HG02623 (cell line): ENCODE measurements at regions not wholly inside any gene's neighbourhood (a gene's known extent, or its start where the extent isn't known, plus 50 kb on each side); places are given as distances from the start of the nearest gene placed in this dataset.
"Not testable (repeated sequence)": the region's sequence is repeated elsewhere in the genome, so short reads cannot be mapped to it uniquely, and the experiment has no call there.

Source experiments
- ATAC-seq: cut with Tn5 transposase; IDR thresholded peaks from one replicate; pipeline ENCODE4 v1.9.1; 2021; ENCODE audit warnings: moderate library complexity; ENCODE audit not compliant: unreplicated experiment

- no peak for ATAC-seq
Observed at GRCh38 chr4:4668355-4669210, 126.7 kb upstream of the STX18 start.

GRCh38 chr4:4667622-4668081 lies 125.8 kb upstream of the STX18 start:
- ATAC-seq = no peak

GRCh38 chr4:4666693-4667621 lies 125.1 kb upstream of the STX18 start:
- ATAC-seq = no peak

- ATAC-seq = no peak
Observed at GRCh38 chr4:4666187-4666586, 124.3 kb upstream of the STX18 start.

GRCh38 chr4:4664234-4664633 lies 122.4 kb upstream of the STX18 start:
- ATAC-seq = no peak

GRCh38 chr4:4663028-4663427 lies 121.2 kb upstream of the STX18 start:
- ATAC-seq = no peak

- ATAC-seq = no peak
Observed at GRCh38 chr4:4662230-4662629, 120.4 kb upstream of the STX18 start.

- ATAC-seq = no peak
Observed at GRCh38 chr4:4659871-4660651, 118.2 kb upstream of the STX18 start.

- ATAC-seq = no peak
Observed at GRCh38 chr4:4658052-4658451, 116.2 kb upstream of the STX18 start.

- no peak for ATAC-seq
Observed at GRCh38 chr4:4656977-4657376, 115.1 kb upstream of the STX18 start.

- no peak for ATAC-seq
Observed at GRCh38 chr4:4655901-4656300, 114.1 kb upstream of the STX18 start.

GRCh38 chr4:4655011-4655410 lies 113.2 kb upstream of the STX18 start:
- no peak for ATAC-seq

GRCh38 chr4:4651811-4652755 lies 110.2 kb upstream of the STX18 start:
- ATAC-seq = no peak

- ATAC-seq = no peak
Observed at GRCh38 chr4:4647041-4647440, 105.2 kb upstream of the STX18 start.

GRCh38 chr4:4645743-4646142 lies 103.9 kb upstream of the STX18 start:
- no peak for ATAC-seq

GRCh38 chr4:4644277-4644676 lies 102.4 kb upstream of the STX18 start:
- not testable (repeated sequence) for ATAC-seq

- ATAC-seq = not testable (repeated sequence)
Observed at GRCh38 chr4:4643743-4644142, 101.9 kb upstream of the STX18 start.

GRCh38 chr4:4643306-4643705 lies 101.5 kb upstream of the STX18 start:
- no peak for ATAC-seq

GRCh38 chr4:4642496-4643000 lies 100.7 kb upstream of the STX18 start:
- no peak for ATAC-seq
